GM18867 (cell line): ENCODE measurements at regions not wholly inside any gene's neighbourhood (a gene's known extent, or its start where the extent isn't known, plus 50 kb on each side); places are given as distances from the start of the nearest gene placed in this dataset.

ENCODE experiments used
- ATAC-seq: cut with Tn5 transposase; IDR thresholded peaks from one replicate; pipeline ENCODE4 v1.9.1; 2021; ENCODE audit warnings: mild to moderate bottlenecking, moderate library complexity; ENCODE audit not compliant: unreplicated experiment

- no peak for ATAC-seq
These were observed 445.7 kb upstream of the FANCL start for GRCh38 chr2:58686776-58687175.

- no peak for ATAC-seq
These were observed 439.7 kb upstream of the FANCL start for GRCh38 chr2:58680755-58681310.

- ATAC-seq: no peak
These were observed 436.6 kb upstream of the FANCL start for GRCh38 chr2:58677748-58678147.

GRCh38 chr2:58671675-58672074 lies 430.6 kb upstream of the FANCL start:
- no peak for ATAC-seq

GRCh38 chr2:58669998-58670397 lies 428.9 kb upstream of the FANCL start:
- no peak for ATAC-seq

GRCh38 chr2:58667137-58667774 lies 426.1 kb upstream of the FANCL start:
- no peak for ATAC-seq

- ATAC-seq: no peak
These were observed 425.3 kb upstream of the FANCL start for GRCh38 chr2:58666323-58666970.

GRCh38 chr2:58665154-58665553 lies 424.0 kb upstream of the FANCL start:
- no peak for ATAC-seq

GRCh38 chr2:58664523-58665151 lies 423.5 kb upstream of the FANCL start:
- ATAC-seq: no peak

GRCh38 chr2:58660046-58660445 lies 418.9 kb upstream of the FANCL start:
- no peak for ATAC-seq

- no peak for ATAC-seq
These were observed 414.0 kb upstream of the FANCL start for GRCh38 chr2:58655152-58655551.

- no peak for ATAC-seq
These were observed 410.8 kb upstream of the FANCL start for GRCh38 chr2:58651930-58652329.

GRCh38 chr2:58650781-58651180 lies 409.7 kb upstream of the FANCL start:
- no peak for ATAC-seq

GRCh38 chr2:58649756-58650155 lies 408.6 kb upstream of the FANCL start:
- no peak for ATAC-seq

- ATAC-seq: peak; percentile 52
These were observed 403.9 kb upstream of the FANCL start for GRCh38 chr2:58645017-58645416.

GRCh38 chr2:58644451-58644850 lies 403.3 kb upstream of the FANCL start:
- ATAC-seq: no peak

GRCh38 chr2:58641001-58641400 lies 399.9 kb upstream of the FANCL start:
- no peak for ATAC-seq

GRCh38 chr2:58640042-58640441 lies 398.9 kb upstream of the FANCL start:
- ATAC-seq: no peak

GRCh38 chr2:58638256-58638805 lies 397.2 kb upstream of the FANCL start:
- ATAC-seq: no peak

GRCh38 chr2:58636872-58637271 lies 395.7 kb upstream of the FANCL start:
- no peak for ATAC-seq

- ATAC-seq: no peak
These were observed 394.8 kb upstream of the FANCL start for GRCh38 chr2:58635801-58636375.
